ENCODE measurements at regions not wholly inside any gene's neighbourhood (a gene's known extent, or its start where the extent isn't known, plus 50 kb on each side); places are given as distances from the start of the nearest gene placed in this dataset.

DNA sequence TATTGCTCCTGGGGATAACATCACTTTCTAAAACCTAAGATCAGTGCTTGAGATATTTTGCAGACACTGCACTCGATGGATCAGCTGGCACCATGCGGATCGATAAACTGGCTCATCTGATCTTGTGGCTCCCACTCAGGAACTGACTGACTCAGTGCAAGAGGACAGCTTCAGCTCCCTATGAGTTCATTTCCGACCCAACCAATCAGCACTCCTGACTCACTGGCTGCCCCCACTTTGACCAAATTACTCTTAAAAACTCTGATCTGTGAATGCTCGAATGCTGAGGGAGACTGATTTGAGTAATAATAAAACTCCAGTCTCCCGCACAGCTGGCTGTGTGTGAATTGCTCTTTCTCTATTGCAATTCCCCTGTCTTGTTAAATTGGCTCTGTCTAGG is 110.1 kb downstream of the ANAPC4 start:
- Histone ChIP-seq H3K36me3 (ENCODE audit: control insufficient read depth, low read length) (no peaks in the 10 kb centered on the region), H3K27me3 (ENCODE audit: control insufficient read depth, low read length) (no peaks in the 10 kb centered on the region; the same call in 1 of the 2 replicates), H3K9me3 (ENCODE audit: control insufficient read depth, insufficient read depth, low read length) (no peaks in the 10 kb centered on the region), H3K9me2 (replicated peaks; ENCODE audit: control insufficient read depth, low read length) (no peaks in the 10 kb centered on the region), H3K4me1 (ENCODE audit: control insufficient read depth, low read length) (peaks cover 4% of the 10 kb centered on the region; the same call in 1 of the 2 replicates), H3K27ac (ENCODE audit: low read depth, low read length) (no peak overlapping the region), H4K20me1 (ENCODE audit: control insufficient read depth, insufficient read depth, low read depth, low read length) (no peaks in the 10 kb centered on the region), H3K79me2 (ENCODE audit: control insufficient read depth, low read length) (no peaks in the 10 kb centered on the region), H3K4me3 (ENCODE audit: low read length) (no peak overlapping the region), H3F3A (ENCODE audit: control insufficient read depth, insufficient read depth) (no peaks in the 10 kb centered on the region), H3K4me2 (ENCODE audit: low read length) (no peak overlapping the region)
- TF ChIP-seq, protein P1, sequence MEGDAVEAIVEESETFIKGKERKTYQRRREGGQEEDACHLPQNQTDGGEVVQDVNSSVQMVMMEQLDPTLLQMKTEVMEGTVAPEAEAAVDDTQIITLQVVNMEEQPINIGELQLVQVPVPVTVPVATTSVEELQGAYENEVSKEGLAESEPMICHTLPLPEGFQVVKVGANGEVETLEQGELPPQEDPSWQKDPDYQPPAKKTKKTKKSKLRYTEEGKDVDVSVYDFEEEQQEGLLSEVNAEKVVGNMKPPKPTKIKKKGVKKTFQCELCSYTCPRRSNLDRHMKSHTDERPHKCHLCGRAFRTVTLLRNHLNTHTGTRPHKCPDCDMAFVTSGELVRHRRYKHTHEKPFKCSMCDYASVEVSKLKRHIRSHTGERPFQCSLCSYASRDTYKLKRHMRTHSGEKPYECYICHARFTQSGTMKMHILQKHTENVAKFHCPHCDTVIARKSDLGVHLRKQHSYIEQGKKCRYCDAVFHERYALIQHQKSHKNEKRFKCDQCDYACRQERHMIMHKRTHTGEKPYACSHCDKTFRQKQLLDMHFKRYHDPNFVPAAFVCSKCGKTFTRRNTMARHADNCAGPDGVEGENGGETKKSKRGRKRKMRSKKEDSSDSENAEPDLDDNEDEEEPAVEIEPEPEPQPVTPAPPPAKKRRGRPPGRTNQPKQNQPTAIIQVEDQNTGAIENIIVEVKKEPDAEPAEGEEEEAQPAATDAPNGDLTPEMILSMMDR (IDR thresholded peaks at IDR 0.05; ENCODE audit: low read depth, low read length, poor library complexity, severe bottlenecking) = no peak
- TF ChIP-seq EZH2phosphoT487 (IDR thresholded peaks at IDR 0.05; ENCODE audit: borderline replicate concordance, low read length) = no peak

DNA sequence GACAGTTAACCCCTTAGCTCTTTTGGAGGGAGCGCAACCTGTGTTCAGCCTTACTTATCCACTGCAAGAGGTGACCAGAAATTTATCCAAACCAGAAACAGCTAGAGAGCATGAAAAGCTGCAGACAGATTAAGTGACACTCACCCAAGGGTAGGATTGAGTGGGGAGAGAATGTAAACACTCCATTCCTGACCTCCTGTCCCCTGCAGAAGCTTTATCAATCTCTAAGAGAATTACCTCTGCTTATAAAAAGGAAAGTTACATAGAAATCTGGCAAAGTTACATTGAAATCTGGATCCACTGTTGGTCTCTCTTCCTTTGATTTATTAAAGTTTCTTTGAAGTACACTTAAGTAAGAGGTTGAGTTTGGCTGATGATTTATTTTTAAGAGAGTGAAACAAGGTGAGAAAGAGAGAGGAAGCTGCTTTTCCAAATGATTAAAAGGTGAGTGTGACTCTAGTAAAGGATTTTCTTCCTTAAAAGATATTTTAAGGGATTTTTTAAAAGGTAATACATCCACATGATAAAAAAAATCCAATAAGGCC is 112.3 kb downstream of the ANAPC4 start:
- H3K4me3 ChIP-seq (ENCODE audit: low read length) = no peak overlapping the region

DNA sequence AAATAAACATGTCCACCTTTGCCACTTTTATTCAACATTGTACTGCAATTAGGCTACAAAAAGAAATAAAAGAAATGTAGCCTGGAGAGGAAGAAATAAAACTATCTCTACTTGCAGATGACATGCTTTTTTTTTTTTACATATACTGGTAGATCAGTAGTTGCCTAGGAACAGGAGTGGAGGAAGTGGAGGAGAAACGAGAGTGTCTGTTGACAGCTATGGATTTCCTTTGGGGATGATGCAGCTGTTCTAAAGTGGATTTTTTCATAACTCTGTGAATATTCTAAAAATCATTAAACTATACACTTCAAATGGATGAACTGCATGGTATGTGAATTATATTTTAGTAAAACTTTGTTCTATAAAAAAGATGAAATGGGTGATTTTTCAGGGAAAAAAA is 116.4 kb downstream of the ANAPC4 start:
- Histone ChIP-seq H3K36me3 (ENCODE audit: control insufficient read depth, low read length) (no peaks in the 10 kb centered on the region), H3K27me3 (ENCODE audit: control insufficient read depth, low read length) (no peaks in the 10 kb centered on the region), H3K4me1 (ENCODE audit: control insufficient read depth, low read length) (no peaks in the 10 kb centered on the region), H3K4me3 (ENCODE audit: low read length) (no peak overlapping the region), H3K27ac (ENCODE audit: low read depth, low read length) (no peak overlapping the region), H4K20me1 (ENCODE audit: control insufficient read depth, insufficient read depth, low read depth, low read length) (no peaks in the 10 kb centered on the region), H3K9me2 (replicated peaks; ENCODE audit: control insufficient read depth, low read length) (no peaks in the 10 kb centered on the region), H3K4me2 (ENCODE audit: low read length) (no peak overlapping the region), H3K9me3 (ENCODE audit: control insufficient read depth, insufficient read depth, low read length) (no peaks in the 10 kb centered on the region), H3K79me2 (ENCODE audit: control insufficient read depth, low read length) (no peaks in the 10 kb centered on the region), H3F3A (ENCODE audit: control insufficient read depth, insufficient read depth) (no peaks in the 10 kb centered on the region)
- TF ChIP-seq EZH2phosphoT487 (IDR thresholded peaks at IDR 0.05; ENCODE audit: borderline replicate concordance, low read length) = no peak
- TF ChIP-seq, protein P1 (IDR thresholded peaks at IDR 0.05; ENCODE audit: low read depth, low read length, poor library complexity, severe bottlenecking) = no peak

More for the DNA sequence above, 112.3 kb downstream of the ANAPC4 start:
- Histone ChIP-seq H3K79me2 (ENCODE audit: control insufficient read depth, low read length) (no peaks in the 10 kb centered on the region), H3K27me3 (ENCODE audit: control insufficient read depth, low read length) (no peaks in the 10 kb centered on the region; the same call in 1 of the 2 replicates), H3F3A (ENCODE audit: control insufficient read depth, insufficient read depth) (no peaks in the 10 kb centered on the region), H3K27ac (ENCODE audit: low read depth, low read length) (no peak overlapping the region), H3K36me3 (ENCODE audit: control insufficient read depth, low read length) (no peaks in the 10 kb centered on the region), H3K4me2 (ENCODE audit: low read length) (no peak overlapping the region), H3K9me2 (replicated peaks; ENCODE audit: control insufficient read depth, low read length) (no peaks in the 10 kb centered on the region), H3K4me1 (ENCODE audit: control insufficient read depth, low read length) (peaks cover 4% of the 10 kb centered on the region; the same call in 1 of the 2 replicates), H3K9me3 (ENCODE audit: control insufficient read depth, insufficient read depth, low read length) (no peaks in the 10 kb centered on the region), H4K20me1 (ENCODE audit: control insufficient read depth, insufficient read depth, low read depth, low read length) (no peaks in the 10 kb centered on the region)
- TF ChIP-seq EZH2phosphoT487 (IDR thresholded peaks at IDR 0.05; ENCODE audit: borderline replicate concordance, low read length) = no peak
- TF ChIP-seq, protein P1 (IDR thresholded peaks at IDR 0.05; ENCODE audit: low read depth, low read length, poor library complexity, severe bottlenecking) = no peak
